NCI-H2107 (cell line): ENCODE measurements at regions not wholly inside any gene's neighbourhood (a gene's known extent, or its start where the extent isn't known, plus 50 kb on each side); places are given as distances from the start of the nearest gene placed in this dataset.
"Not testable (repeated sequence)": the region's sequence is repeated elsewhere in the genome, so short reads cannot be mapped to it uniquely, and the experiment has no call there.

Experiments
- DNase-seq: peaks from one replicate; lab custom pipeline; 2025; lab: John Stamatoyannopoulos, UW

DNA sequence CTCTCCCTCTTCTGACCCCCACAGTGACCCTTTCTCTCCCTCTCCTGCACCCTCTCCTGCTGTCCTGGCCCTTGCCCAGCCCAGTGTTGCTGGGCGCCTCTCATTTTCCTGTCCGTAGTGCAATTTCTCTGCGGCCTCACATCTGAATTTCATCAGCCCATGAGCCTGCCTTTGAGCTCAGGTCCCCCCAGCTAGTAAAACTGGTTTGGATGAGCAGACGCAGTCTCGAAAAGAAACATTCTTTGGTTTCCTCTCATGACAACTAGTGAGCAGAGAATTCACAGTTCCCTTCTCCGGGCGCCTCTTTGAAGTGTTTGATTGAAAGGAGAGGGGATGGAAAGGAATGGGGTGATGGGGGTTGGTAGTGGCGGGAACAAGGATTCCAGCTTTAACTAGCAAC, 126.0 kb upstream of the CADM1 start:
- no peak for DNase-seq

DNA sequence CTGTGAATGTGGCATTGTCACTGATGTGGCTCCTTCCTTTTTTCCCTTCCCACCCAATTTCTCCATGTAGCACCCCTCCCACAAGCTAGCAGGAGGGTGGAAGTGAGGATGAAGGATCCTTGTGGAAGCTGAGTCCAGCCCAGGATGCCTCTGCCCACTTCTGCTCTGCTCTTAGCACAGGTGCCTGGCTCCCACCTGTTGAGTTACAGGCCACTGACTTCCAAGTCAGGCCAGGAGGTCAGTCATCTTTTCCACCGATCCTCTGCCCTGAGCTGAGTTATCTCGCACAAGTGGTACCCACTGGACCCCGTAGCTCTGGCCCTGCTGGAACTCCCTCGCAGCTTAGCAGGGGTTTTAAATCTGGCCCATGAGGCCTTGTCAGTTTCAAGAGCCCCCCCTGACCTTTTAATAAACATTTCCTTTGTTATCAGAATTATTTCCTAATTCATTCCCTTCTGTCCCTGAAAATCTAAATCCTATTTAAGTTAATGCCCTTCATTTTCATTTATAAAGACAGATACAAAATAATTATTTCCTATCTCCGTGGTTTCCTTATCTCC, 125.3 kb upstream of the CADM1 start:
- DNase-seq, result no peak

DNA sequence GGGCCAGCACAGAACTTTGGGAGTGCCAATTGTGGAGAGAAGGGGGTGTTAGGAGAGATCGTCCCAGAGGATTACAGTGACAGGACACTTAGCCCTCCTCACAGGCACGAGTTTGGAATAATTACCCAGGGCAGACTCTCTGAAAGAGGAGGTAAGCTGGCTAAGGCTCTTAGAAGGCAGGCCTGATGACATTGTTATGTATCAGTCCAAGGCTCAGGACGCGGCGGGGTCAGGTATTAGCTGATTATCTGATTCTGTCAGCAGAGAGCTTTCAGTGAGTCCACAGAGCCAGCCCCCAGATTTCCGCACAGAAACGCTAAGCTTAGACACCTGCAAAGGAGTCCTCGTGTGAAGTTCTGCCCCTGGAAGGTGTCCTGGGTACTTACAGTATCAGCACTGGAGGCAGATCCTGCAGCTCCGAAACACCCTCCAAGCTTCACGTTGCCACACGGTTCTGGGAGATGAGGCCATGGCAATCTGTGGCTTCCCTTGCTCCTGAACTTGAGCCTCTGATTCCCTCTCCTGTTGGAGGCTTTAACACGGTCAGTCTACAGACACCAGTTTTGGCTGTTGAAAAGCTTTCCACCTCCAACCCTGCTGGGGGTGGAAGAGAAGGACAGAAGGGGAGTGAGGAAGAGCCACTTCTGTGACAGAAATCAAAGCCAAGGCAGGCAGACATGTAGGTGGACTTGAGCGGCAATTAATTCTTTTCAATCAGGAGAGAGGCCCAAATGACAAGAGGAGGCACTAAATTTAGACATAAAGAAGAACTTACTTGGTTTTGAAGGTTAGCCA, 123.6 kb upstream of the CADM1 start:
- no peak for DNase-seq

DNA sequence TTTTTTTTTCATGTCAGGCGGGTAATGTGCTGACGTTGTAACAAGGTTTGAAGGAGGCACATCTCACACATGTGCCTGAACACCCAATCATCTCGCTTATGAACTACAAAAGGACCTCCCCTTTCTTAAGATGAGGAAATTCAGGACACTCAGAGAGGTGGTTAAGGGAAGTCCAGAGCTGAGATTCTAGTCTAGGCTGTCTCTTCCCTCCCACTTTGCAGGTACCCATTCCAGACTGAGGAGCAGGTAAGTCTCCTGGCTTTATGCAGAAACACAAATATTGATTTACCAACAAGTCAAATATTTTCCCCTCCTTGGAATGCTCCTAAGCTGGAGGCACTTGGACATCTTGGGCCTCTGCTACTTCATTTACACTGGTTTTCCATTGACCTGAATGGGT, 122.9 kb upstream of the CADM1 start:
- DNase-seq, result no peak

DNA sequence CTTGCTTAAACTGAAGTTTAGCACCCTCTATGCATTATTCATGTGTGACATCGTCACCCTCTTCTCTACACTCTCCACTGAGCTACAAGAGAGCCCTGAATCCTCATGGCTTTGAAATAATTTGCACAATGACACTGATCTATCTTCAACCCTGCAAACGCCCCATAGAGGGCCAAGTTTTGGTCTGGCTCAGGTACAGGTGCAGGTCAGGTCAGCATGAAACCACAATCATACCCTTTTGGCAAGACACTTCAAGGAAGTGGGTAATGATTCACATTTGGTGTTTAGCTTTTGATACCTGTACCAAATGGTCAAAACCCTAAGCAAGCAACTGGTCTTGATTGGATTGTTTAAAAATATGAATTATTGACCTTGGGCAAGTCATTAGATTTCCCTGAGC, 122.2 kb upstream of the CADM1 start:
- DNase-seq, result no peak

DNA sequence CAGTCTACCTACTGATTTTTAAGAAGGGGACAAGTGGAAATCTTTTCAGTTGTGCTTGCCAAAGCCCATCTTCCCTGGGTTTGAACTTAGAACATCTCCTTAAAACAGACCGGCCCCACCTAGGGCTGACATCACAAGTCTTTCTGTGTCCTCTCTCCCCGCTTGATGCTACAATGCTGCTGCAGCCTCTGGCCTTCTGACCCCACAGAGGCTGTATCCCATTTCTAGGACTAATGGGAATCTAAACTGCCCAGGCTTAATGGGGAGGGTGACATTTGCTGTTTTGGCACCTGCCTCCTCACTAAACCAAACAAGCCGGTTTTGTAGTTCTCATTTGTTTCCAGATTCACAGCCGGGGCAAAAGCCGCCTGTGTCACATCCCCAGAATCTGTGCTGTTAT, 121.3 kb upstream of the CADM1 start:
- no peak for DNase-seq

DNA sequence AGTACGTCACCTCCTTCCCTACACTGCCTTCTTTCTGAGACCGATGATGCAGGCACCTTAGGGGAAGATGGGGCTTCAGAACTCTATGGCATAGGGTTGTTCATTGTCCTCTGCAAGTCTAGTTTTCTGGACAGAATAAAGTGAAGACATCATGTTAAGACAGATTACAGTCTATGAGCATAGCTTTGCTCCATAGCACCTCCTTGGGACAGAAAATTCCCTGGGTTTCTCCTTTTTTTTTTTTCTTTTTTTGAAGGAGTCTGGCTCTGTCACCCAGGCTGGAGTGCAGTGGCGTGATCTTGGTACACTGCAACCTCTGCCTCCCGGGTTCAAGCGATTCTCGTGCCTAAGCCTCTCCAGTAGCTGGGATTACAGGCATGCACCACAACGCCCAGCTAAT, 119.8 kb upstream of the CADM1 start:
- DNase-seq, result no peak

DNA sequence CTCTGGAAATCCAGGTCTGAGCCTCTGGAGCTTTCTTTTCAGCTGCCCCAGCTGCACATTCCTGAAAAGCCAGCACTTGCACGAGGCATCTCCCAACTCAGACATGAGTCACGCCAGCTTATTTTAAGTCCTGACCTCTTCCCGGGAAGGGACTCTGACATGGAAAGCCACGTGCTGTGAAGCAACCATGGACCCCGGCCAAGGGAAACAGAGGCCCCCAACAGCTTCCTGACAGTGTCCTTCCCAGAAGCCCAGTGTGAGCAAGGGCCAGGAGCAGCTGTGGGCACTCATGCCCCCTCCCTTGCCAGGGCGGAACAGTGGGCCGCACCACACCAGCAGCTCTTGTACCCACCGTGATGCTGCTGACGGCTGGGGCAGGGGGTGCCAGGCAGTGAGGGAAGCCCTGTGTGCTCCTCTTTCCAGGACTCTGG, 118.8 kb upstream of the CADM1 start:
- no peak for DNase-seq

DNA sequence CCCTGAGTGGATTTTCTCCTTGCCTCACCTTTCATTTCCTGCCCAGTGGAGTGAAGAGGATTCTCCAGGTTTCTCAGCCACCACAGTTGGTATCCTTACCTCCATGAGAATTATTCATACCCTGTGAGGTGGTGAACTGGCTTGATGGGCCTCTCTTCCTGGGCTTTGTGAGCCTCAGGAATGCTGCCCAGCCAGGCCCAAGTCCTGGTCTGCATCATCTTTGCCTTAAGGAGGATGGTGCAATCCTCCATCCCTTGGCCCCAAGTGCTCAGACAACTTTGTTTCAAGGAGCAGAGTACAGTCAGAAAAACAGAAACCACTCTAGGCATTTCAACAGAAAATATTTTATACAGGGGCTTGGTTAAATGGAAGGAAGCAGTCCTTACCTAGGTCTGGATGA, 114.2 kb upstream of the CADM1 start:
- DNase-seq, result no peak

DNA sequence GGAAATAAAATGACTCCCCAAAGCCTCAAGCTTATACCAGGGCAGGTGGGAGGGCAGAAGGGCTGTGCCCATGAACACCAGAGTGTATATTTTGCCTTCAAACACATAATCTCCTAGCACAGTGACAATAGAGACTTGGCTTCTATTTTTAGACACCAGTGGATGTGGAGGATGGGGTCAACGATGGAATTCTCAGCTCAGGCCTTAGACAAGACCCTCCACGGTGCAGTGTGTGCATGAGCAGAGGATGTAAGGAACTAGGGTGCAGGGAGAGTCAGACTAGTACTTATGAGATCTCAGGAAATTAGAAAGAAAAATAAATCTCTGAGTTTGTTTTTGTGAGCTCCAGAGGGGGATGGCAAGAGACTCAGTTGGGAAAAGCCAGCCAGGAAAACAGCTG, 113.6 kb upstream of the CADM1 start:
- no peak for DNase-seq

DNA sequence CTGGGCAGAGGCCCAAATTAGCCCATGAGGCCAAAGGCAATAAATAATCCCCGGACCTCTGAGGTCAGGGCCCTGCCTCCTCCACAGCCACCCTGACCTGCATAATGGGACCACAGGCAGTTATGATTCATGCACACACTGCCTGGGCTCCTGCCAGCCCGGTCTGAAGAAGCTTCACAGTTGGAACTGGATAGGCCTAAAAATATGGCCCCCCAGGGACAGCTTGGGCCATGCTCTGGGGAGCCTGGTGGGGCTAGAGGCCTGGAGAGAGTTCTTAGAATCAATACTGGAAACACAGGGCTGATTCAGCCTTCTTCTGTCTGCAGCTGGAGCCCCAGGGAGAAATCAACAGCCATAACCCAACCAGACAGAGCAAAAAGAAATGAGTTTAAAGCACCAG, 112.8 kb upstream of the CADM1 start:
- no peak for DNase-seq

DNA sequence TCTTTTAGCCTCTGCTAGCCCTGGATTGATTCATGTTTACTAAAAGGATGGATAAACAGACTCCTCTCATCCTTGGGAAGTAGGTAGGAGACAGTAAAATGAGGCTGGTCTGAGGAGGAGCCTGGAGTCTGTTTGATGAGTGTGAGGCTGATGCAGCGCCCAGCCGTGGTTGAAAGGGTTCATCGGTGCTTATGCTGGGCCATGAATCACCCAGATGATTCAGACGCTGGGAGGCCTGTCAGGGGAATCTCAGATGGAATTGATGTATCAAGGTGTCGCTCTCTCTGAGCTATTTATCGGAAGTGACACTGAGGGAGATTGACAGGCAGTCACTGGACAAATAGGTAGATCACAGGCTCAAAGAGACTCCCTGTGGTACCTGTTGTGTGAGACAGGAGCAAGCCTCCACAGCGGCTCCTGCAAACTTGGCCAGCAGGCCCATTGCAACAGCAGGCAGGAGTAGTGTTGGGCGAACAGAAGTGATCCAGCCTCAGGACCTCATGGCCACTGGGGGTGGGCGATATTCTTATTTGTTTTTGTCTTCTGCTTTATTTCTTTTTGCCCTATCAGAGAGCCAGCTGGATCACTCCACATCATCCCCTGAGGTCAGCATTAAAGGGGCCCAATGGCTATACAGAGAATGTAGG, 109.9 kb upstream of the CADM1 start:
- DNase-seq, result no peak

DNA sequence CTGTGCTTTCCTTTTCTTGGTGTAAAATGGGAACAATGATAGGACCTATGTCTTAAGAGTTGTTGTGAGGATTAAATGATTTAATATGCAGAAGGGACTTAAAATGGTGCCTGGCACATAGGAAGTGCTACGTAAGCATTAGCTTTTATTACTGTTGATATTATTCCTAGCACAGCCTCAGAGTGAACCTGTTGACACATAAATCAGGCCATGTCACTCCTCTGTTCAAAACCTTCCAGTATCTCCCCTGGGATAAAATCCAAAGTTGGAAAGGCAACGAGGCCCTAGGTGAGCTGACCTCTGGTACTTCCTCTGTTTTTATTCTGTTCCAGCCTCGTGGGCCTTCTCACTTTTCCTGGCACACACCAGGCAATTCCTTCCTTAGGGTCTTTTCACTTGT, 108.8 kb upstream of the CADM1 start:
- DNase-seq, result no peak

DNA sequence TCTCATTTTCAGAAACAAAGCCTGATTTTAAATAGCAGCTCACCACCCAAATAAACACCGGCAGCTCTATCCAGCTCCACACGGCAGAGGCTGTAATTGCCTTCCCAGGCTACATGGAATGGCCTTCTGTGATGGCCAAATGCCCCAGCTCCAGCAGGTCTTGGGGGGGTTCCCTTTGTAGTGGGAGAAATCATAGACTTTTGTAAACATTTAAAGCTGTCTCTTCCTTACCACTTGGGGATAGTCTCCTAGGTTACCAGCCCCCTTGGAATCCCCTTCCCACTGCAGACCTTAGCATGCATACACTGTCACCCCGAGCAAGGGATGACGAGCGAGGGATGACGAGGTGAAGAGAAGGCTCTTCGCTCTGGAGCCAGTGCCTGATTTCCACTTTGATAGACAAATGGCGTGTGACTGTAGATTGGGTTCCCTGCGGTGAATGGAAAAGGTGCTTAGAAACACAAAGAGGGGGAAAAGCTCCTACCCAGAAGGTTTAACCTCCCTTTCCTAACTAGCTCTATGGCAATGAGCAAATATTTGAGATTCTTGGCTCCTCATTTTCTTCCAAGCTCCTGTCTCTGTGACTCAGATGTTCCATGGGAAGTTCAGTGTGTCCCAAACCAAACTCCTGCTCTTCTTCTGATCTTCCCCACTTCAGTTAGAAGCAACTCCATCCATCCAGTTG, 108.0 kb upstream of the CADM1 start:
- no peak for DNase-seq

DNA sequence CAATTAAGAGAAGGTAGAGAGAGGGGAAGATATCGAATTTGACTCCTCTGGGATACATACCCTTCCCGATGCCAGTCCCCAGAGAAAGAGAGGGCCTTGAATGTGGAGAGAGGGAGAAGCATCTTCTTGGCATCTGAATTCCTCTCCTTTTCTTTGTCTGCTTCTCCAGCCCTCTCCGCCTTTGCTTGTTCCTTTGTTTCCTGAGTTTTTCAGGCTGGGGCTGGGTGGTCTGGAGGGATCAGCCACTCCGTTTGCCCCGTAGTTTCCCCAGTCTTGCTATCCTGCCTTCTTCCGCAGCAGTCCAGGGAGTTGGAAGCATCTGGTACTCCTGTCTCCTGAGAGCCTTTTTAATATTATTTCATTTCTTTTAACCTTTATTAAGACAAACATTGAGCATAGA, 107.1 kb upstream of the CADM1 start:
- DNase-seq, result no peak

DNA sequence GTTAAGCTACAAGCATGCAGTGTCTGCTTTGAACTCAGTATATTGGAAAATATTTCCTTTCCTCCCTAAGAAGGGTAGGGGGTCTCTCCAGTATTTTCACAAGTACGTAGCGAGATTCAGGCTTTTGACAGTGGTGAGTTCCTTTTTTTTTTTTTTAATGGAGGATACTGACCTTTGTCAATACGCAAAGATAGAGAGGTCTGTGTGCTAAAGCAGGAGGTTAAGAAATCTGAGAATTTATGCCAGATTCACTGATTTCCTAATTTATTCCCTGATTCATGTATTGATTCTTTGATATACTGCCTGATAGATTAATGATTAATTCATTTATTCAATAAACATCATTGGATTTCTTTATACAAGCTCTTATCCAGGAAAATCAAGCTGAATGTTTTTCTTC, 106.7 kb upstream of the CADM1 start:
- no peak for DNase-seq

DNA sequence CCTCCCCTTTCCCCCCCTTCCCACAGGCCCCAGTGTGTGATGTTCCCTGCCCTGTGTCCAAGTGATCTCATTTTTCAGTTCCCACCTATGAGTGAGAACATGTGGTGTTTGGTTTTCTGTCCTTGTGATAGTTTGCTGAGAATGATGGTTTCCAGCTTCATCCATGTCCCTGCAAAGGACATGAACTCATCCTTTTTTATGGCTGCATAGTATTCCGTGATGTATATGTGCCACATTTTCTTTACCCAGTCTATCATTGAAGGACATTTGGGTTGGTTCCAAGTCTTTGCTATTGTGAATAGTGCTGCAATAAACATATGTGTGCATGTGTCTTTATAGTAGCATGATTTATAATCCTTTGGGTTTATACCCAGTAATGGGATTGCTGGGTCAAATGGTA, 106.0 kb upstream of the CADM1 start:
- not testable (repeated sequence) for DNase-seq

DNA sequence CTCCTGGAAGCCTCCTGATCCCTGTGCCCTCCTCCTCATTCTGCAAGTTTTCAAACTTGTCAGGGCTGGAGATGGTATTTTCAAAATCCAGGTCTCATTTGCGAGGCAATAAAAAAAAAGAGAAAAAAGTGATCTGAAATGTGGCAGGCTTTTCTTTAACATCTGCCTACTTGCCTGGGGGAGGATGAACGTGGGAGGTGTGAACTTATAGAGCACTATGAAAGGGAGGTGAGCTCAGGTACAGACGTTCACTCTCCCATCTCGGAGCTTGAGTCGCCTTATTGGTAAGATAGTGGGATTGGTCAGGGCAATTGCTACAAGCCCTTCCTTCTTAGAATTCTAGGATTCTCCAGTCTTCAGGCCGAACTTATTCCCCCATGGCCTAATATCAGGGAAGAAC, 104.8 kb upstream of the CADM1 start:
- DNase-seq, result no peak

DNA sequence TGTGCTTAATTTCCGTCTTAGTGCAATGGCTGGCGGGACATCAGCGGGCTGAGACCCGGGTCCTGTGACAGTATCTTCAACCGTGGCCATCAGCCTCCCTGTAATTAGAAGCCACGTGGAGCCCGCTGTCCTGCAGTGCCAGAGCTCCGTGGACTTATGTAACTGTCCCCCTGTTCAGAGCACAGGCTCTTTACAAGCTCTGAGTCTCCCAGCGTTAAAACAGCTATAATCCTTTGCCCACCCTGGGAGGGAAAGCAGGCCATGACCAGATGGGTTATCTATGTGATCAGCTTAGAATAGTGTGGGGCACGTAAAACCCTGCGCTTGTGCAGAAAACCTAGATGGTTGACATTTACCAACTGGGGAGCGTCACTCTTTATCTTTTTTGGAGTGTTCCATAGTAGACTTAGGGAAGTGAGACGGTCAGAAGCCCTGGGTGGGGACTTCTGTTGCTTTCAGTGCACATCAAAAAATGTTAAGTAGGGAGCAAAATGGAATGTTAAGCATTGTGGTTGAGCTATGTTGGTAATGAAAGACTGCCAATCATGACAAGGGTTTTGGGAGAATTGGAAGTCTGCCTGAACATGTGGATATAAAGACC, 103.5 kb upstream of the CADM1 start:
- DNase-seq, result no peak

DNA sequence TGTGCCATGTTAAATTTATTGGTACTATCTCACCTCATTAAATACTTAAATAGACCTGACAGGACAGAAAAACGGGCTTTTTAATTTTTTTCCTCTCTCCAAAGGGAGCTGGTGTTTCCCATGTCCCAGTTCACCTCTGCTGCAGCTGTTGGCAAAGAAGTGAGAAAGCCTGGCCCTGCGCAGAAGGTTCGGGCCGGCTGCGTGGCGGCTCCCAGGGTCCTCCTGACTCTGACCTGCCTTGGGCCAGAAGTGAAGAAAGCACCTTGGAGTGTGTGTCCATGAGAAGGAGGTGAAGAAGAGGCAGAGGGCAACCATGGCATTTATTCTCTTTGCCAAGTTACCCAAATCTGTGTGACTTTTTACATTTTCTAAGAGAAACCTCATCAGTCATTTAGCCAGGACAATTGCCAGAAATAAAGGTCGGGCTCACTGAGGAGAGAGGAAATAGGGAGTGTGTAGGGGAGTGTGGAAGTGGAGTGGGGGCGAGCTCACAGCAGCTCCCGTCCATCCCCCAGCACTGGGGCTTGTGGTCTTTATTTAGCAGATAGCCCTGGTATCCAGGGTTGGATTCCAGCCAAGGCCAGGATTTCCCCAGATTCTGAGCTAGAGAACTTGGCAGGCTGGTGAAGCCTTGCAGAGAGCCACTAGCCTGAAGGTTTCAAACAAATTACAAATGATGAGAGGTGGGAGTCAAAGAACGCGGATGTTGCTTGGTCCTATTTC, 102.4 kb upstream of the CADM1 start:
- no peak for DNase-seq

DNA sequence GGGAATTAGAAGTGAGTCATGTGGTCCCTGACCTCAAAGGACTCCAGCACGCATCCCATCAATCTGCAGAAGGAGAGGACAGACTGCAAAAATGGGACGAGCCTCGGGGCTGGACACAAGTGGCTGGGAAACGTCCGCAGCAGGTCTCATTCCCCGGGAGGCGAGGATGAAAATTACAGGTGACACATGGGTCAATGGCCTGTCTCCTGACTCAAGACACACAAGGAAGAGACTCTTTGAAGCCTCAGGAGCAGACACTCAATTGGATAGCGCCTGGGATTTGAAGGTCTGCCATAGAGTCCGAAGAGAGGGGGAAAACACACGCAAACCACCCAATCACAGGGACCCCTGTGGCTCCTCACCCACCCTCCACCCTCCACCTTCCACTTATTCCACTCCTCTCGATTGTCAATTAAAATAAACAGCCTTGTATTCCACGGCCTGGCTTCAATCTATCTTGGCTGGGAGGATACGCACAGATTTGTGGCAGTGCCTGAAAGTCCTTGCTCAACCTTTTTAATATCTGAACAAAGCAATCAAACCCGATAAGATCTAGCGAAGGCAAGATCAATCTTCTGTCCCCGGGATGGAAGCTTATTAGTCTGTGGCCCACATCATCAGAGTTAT, 101.8 kb upstream of the CADM1 start:
- DNase-seq, result no peak
